NCI-H2081 treated with DMSO at 0.1 percent for 48 hours (cell line): ENCODE measurements at regions not wholly inside any gene's neighbourhood (a gene's known extent, or its start where the extent isn't known, plus 50 kb on each side); places are given as distances from the start of the nearest gene placed in this dataset.

Experiments
- DNase-seq: peaks from one replicate; lab custom pipeline; 2025; lab: John Stamatoyannopoulos, UW

DNA sequence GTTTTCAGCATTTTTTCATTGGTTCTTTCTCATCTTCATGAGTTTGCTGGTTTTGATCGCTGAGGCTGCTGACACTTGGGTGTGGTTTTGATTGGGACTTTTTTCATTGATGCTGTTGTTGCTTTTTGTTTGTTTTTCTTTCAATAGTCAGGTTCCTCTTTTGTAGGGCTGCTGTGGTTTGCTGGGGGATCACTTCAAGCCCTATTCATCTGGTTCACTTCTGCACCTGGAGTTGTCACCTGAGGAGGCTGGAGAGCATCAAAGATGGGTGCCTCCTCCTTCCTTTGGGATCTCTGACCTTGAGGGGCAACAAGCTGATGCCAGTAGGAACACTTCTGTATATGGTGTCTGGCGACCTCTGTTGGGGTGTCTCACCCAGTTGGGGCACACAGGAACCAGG lies 1279.9 kb upstream of the TMPRSS15 start:
- no peak for DNase-seq

DNA sequence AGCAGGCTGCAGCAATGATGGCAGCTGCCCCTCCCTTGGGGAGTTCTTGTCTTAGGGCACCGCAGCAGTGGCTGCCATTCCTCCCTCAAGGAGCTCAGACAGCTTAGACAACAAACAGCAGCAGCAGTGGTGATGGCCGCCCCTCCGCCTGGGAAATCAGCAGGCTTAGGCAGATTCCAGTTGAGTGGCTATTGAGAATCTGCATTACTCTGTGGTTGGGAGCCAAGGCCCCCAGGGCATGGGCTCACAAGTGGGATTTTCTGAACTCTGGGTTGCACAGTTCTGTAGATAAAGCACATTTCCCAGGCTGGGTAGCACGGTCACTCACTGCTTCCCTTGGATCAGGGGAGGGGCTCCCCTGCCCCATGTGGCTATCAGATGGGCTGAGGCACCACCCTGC lies 1280.7 kb upstream of the TMPRSS15 start:
- DNase-seq, result no peak

DNA sequence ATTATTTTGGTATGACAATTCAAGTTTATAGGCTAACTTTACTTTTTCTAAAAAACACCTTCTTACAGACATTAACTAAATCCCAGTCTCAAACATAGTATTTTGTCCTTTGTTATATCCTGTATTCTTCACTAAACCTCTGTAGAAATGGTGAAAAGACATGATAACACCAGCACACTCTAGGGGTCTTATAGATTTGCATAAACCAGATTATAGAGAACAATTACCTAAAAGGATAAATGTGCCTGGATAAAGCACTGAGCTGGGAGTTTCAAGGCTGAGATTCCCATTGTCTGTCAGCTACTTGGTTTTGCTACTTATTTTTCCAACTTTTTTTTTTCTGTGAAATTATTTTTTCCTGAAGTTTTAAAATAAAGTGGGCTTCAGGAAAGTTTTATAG lies 1288.6 kb upstream of the TMPRSS15 start:
- no peak for DNase-seq

GRCh38 chr21:19695796-19696195 lies 1292.2 kb upstream of the TMPRSS15 start:
- DNase-seq, result no peak

GRCh38 chr21:19700476-19700875 lies 1296.9 kb upstream of the TMPRSS15 start:
- DNase-seq, result no peak

- DNase-seq, result no peak
Observed at GRCh38 chr21:19702726-19703125, 1295.5 kb upstream of the NCAM2 start.

DNA sequence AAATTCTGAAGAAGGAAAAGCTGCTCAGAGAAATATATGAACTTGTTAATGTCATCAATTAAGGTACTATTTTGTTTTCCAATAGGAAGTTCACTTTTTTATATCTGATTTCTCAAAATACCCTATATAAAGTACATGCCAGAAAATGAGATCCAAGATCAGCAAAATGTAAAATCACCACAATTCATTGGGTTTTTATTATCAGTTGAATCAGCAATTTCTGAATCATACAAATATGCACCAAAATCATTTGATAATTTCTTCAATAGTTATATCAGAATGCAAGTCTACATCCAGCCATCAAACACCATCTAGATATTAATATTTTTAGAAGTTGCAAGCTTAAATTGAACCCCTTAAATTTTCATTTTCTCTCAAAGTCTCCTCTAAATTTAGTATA lies 1293.4 kb upstream of the NCAM2 start:
- no peak for DNase-seq

DNA sequence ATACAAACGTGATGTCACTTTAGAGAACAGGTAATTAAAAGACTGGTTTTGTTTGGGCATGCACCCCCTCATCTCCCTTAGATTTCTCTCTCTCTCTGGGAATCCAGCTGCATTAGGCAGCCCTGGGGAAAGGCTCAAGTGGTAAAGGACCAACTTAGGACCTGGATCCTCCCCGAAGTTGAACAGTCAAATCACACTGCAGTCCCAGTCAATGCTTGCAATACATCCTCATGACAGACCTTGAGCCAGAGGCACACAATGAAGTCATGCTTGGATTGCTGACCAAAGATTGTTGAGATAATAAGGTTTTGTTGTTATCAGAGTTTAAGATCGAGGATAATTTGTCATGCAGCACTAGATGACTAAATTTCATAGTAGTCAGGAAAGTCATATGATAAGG lies 1285.8 kb upstream of the NCAM2 start:
- DNase-seq, result no peak

- DNase-seq, result no peak
Observed at GRCh38 chr21:19713313-19713712, 1284.9 kb upstream of the NCAM2 start.

DNA sequence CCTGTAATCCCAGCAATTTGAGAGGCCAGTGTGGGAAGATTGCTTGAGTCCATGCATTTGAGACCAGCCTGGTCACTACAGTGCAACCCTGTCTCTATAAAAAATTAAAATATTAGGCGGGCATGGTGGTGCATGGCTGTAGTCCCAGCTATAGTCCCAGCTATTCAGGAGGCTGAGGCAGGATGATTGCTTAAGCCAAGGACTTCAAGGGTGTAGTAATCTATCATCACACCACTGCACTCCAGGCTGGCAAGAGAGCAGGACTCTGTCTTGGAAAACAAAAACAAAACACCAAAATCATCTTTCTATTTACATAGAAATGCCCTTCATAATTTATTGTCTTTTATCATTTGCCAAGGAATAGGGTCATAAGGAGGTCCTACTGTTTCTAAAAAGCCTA lies 1274.1 kb upstream of the NCAM2 start:
- DNase-seq, result no peak

GRCh38 chr21:19731251-19731650 lies 1267.0 kb upstream of the NCAM2 start:
- DNase-seq, result no peak

DNA sequence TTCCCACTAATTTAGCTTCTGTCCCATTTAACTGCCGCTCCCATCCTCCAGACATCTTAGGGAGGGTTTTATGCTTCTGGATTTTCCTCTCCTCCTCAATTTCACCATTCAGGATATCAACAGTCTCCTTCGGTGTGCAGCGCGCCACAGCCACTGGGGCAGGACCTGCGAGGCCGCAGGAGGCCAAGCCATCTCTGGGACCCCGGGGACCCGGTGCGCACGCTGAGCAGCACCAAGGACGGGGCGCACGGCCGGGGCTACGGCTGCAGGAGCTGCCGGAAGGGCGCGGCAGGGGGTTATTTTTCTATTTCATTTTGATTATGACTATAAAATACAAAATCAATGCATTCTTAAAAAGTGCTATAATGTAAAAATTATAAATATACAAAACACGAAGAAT lies 1238.4 kb upstream of the NCAM2 start:
- no peak for DNase-seq

GRCh38 chr21:19767546-19767945 lies 1230.7 kb upstream of the NCAM2 start:
- no peak for DNase-seq

GRCh38 chr21:19771881-19772280 lies 1226.3 kb upstream of the NCAM2 start:
- DNase-seq, result no peak

DNA sequence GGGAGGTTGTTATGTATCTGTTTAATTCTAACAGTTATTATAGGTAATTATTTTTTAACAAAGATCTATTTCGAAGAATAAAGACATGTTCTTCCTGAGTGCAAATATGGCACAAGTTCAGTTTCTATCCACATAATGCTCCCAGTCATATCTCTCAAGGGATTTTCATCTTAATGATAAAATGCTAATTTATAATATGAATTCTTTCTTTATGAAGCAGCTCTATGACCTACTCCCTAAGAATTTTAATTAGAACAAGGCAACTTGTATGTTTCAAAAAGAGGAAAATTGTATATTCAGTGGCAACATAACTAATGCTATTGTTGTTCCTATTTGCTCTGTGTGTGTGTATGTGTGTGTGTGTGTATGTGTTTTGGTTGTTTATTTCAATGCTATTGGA lies 1222.1 kb upstream of the NCAM2 start:
- DNase-seq, result no peak

- DNase-seq, result no peak
Observed at GRCh38 chr21:19781881-19782652, 1216.1 kb upstream of the NCAM2 start.

GRCh38 chr21:19785941-19786340 lies 1212.3 kb upstream of the NCAM2 start:
- DNase-seq, result no peak

GRCh38 chr21:19792004-19792403 lies 1206.2 kb upstream of the NCAM2 start:
- no peak for DNase-seq

DNA sequence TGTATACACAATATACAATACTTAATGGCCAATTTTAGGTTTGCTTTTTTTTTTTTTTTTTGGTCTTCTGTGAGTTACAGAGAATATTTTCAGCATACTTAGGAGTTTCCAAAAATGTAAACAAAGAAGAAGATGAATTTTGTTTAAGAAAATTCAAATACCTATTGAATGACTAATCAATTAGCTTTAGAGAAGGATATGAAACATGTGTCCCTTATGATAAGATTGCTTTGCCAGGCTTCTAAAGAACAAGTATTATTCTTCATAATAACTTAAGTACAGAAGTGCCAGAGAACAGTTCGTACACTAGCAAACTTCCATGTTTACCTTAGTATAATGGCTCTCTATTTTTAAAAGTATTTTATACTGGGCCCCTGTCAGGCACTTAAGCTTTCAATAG lies 1191.0 kb upstream of the NCAM2 start:
- no peak for DNase-seq

DNA sequence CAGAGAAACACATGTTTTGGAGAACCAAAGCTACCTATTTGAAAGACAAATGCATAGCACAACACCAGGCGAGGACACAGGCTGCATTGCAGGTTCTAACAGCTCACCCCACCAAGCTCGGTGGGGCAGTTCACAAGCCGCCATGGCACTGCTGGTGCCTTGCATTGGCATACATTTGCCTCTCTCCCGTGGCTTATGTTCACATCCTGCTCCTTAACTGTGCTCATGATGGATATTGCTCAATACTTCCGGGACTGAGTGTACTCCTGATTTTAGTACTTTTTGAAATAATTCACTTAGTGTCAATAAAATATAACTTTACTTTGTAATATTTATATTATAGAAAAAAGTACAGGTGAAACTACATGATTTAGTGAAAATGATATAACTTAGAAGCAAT lies 1187.4 kb upstream of the NCAM2 start:
- DNase-seq, result no peak

DNA sequence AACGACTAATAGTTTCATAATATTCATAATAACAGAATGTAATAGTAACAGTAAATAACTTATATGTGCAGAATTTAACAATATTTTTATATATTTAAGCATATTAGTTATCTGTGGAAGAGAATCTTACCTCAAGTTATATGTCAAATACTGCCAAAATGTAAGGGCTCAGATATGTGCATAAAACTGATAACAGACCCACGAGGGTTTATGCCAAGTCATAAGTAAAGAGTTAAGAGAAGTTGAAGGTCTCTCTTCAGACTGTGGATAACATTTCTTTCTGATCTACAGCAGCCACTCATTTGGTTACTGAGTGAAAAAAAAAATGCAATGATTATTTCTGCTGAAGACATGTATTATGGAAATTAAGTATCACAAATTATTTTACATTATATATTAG lies 1167.8 kb upstream of the NCAM2 start:
- DNase-seq, result no peak

GRCh38 chr21:19832551-19832950 lies 1165.7 kb upstream of the NCAM2 start:
- no peak for DNase-seq

DNA sequence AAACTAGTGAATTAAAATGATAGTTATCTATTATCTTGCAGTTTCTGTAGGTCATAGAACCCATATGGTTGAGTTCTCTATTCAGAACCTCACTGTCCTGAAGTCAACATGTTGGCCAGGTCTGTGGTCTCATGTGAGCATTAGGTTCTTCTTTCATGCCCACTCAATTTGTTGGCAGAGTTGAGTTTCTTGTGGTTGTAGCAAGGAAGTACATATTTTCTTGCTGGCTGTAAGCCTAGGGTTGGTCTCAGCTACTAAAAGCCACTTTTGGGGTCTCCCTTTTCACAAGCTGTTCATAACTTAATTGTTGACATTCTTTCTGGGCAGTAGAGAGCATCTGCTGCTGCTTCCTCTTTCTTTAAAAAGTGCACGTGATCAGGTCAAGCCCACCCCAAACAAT lies 1165.1 kb upstream of the NCAM2 start:
- DNase-seq, result no peak

DNA sequence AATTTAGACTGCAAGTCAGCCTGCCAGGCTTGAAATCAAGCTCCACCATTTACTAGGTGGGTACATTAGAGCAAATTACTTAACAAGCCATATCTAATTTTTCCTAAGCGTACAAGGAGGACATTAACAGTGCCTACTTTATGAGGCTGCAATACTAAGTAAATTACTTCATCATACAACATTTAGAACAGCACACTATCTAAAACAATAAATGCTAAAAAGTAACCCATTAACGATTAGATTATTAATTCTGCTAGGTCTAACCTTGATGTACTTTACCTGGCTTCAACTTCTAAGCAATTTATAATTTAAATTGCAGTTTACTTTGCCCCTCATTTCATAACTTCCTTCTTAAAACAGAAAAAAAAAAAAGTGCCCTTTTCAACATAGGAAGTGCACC lies 1155.6 kb upstream of the NCAM2 start:
- no peak for DNase-seq

GRCh38 chr21:19844334-19844733 lies 1153.9 kb upstream of the NCAM2 start:
- DNase-seq, result no peak
